Astrocyte of the hippocampus (primary cell): ENCODE measurements at regions not wholly inside any gene's neighbourhood (a gene's known extent, or its start where the extent isn't known, plus 50 kb on each side); places are given as distances from the start of the nearest gene placed in this dataset.

Experiments used
- DNase-seq: peaks from one replicate; pipeline ENCODE4 v3.0.0; 2011; ENCODE audit warnings: low read depth, low spot score

DNA sequence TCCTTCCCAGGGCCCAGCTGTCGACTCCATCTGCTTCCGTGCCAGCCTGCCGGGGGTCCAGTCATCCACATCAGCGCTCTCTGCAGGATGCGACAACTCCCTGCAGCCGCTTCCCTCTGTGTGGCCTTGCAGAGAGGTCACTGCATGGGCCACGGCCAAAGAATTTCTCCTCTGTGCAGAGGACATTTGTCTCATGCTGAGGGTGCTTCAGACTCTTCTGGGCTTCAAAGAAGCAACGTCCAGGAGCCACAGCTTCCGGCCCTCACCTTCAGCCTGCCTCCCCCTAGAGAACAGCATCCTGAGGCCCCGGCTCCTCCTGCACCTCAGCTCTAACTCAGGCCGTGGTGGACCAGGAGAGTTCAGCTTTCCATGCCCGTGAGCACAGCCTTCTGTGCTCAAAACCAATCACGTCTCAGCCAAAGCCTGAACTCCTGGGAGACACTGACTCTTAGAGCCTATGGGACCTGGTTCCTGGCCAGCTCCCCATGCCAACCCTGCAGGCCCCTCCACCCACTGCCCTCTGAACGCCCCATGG is 258.9 kb downstream of the BRD1 start:
- DNase-seq = no peak

DNA sequence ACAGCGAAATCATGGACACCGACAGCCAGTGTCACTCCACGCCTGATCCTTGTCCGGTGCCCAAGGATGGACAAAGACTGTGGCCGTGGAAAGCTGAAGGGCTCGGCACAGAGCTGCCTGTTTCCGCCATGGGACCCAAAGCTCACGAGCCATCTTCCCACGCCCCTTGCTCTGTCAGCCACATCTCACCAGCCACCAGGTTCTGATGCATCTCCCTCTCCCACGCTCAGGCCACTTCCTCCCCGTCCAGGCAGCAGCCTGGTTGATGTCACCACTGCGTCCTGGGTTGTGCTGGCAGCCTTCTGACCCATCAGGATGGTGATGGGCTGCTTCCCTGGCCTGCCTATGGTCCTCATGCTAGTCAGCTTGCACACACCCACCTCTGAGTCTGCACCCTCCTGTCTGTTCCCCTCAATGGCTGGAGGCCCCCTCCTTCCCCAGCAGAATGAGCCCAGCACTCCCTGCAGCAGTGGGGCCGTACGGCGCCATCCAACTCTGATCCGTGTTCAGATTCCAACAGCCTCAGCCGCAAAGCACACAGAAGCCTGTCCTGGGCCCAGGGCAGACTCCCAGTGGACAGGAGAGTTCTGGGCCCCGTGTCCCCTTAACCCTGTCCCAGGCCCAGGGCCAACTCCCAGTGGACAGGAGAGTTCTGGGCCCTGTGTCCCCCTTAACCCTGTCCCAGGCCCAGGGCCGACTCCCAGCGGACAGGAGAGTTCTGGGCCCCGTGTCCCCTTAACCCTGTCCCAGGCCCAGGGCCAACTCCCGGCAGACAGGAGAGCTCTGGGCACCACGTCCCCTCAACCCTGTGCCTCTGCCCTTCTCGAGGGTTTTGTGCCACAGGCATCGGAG is 259.5 kb downstream of the BRD1 start:
- DNase-seq = no peak

DNA sequence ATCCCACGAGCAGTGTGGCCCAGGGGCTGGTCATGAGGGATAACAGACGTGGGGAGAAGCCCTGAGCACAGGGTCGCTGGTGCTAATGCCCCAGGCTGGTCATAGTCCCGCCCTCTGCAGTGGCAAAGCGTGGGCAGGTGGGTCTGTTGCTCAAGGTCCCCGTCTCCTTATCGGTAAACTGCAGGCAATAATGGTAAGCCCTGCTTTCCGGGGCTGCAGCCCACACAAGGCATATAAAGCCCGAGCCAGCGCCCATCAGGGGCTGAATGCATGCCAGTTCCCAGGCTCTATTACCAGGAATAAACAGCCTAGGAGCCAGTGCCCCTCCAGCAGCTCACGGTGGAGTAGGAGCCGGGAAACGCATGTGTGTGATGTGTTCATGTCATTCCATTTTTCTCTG is 261.0 kb downstream of the BRD1 start:
- no peak for DNase-seq

DNA sequence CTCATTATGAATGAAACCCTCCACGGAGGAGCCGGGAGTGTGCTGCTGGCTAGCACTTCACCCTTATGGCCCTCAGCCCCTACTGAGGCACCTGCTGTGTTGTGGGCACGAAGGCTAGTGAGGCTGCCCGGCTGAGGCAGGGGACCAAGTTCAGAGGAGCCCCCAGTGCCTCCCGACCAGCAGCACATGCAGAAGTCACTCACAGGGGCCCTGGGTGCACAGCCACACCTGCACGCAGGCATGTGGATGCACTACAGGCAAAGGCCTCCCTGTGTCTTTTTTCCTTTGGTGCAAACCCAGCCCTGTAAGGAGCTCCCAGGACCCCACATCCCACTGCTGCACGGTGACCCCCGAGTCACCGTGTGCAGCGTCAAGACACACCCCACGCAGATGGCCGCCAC is 261.5 kb downstream of the BRD1 start:
- no peak for DNase-seq

DNA sequence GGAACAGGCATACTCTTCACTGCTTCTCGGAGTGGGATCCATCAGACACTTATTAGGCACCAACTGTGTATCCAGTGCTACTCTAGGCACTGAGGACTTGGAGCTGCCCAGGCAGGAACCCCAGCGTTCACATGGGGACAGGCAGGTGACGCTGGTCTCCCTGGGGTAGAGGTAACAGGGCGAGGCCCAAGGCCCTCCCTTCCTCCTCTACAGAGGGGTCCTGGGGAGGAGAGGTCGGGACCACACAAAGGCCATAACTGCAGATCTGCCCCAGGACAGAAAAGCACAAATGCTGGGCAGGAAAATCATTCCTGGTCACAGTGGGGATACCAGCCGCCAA is 262.2 kb downstream of the BRD1 start:
- no peak for DNase-seq

DNA sequence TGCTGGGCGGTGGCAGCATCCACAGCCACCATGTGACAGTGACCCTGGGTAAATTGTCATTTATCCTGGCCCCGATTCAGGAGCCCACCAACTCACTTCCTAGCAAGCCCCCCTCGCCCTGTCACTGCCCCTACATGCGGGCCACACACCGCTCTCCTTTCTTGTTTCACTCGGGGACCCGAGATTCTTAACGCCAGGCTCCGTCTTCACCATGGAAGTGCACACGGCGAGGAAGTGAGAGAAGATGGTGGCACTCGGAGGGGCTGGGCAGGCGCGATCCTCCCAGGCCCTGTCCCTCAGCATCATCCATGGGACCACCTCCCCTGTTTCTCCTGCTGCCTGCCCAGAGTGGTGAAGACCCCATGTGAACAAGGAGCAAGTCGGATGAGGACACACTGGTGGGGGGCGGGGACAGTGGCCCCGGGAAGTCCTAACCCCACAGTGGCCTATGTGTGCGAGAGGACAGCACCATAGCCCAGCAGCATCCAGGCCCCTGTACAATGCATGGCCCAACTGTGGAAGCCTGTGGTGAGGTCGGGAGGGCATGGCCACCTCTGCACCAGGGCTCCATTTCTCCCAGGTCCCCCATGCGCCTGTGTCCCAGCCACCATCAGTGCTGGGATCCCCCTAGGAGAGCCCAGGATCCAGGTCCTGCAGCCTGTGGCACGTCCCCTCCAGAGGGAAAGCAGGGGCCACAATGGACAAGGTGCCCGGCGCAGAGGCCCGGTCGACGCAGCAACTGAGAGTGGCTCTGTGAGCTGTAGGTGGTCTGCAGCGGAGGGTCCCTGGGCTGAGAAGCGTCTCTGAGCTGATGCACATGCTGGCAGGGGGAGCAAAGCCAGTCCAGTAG is 262.8 kb downstream of the BRD1 start:
- no peak for DNase-seq

DNA sequence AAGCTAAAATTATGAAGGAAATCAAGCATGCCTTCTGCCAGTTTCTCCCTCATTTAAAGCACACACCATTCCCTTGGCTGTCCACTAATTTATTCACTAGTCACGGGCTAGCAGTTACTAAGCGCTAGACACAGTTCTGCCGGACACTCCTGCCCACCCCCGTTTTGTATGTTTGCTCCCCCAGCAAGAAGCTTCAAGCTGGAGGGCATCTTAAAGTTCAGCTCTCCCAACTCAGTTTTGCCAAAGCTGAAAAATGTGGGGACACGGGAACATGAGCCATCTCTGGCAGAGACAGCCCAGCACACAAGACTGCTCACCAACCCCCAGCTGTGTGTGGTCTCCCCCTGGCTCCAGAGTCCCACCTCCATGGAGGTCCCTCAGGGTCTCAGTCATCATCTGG is 263.6 kb downstream of the BRD1 start:
- DNase-seq = no peak

DNA sequence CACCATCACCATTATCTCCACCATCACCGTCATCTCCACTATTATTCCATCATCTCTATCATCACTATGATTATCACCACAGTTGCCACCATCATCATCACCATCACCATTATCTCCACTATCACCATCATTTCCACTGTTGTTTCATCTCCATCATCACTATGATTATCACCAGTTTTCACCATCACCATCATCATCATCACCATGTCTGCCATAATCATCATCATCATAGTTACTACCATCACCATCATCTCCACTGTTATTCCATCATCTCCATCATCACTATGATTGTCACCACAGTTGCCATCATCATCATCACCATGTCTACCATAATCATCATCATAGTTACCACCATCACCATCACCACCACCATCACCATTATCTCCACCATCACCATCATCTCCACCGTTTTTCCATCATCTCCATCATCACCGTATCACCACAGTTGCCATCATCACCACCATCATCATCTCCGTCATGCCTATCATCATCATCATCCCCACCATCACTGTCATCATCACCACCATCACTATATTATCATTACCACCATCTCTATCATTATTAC is 264.9 kb downstream of the BRD1 start:
- DNase-seq = no peak

DNA sequence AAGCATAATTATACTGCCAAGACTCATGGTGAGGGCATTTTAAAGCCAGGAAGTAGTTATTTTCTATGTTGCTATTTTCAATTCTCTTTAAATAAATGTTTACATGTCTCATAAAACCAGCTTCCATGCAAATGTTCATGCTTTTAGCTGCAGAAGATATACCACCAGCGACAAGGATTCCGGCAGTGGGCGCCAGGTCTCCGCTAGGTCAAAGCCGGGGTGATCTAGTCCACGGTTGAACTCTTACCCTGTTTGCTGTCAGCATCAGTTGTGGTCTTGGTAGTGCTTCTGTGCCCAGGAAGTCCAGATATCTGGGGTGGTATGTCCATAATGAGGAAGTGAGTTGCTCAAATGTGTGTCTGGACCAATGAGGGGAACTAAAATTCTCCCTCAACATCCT is 265.7 kb downstream of the BRD1 start:
- DNase-seq = no peak

DNA sequence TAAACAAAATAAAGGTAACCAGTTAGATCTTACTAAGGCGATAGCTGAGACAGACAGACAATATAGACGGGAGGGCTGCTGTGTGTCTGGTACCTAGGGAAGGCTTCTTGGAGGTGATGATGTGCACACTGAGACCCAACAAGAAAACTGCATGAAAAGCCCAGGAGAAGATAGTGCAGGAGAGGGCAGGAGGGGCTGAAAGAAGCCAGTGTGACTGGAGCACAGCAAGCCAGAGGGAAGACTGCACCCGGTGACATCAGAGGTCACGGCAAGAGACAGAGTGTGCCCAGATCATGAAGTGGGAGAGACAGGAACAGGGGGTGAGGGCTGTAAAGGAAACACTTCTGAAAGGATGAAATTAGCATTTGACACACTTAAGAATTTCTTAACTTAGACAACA is 266.3 kb downstream of the BRD1 start:
- DNase-seq = no peak

DNA sequence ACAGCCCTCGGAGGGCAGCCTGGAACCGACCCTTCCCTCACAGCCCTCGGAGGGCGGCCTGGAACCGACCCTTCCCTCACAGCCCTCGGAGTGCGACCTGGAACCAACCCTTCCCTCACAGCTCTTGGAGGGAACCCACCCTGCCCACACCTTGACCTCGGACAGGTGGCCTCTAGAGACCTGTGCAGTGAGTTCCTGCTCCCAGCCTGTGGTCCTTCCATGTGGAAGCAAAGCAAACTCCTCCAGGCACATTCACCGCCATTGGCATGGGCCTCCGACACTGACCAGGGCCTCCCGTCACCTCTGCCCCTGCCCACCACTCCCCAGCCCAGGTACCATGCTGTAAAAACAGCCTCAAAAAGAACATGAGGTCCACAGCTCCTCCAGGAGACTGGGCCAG is 272.1 kb downstream of the BRD1 start:
- no peak for DNase-seq

DNA sequence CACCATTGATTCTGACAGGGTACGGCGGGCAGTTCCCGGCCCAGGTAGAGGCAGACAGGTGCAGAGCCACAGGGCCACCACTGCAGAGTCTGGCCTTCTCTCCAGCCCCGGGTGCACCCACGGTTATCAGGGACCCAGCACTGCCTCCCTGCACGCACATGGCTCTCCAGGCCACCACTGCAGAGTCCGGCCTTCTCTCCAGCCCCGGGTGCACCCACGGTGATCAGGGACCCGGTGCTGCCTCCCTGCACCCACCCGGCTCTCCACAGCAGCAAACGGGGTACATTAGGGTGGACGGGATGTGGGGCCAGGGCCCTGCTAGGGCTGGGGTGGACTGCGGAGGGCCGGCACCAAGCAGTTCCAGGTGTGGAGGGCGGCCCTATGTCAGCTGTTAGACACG is 272.9 kb downstream of the BRD1 start:
- DNase-seq = no peak

DNA sequence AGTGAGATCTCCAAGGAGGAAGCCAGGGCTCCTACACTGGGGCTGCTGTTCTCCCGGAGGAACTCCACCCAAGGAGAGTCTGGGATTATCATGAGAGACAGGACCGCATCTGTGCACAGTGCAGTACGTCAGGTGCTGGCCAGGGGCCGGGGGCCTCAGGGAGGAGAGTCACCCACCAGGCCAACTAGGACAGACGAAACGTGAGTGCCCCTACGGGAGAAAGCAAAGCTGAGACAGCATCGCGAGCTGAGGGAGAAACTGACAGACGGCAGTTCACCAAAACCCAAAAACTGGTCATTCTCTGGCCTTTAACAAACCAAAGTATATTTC is 273.4 kb downstream of the BRD1 start:
- DNase-seq = no peak

DNA sequence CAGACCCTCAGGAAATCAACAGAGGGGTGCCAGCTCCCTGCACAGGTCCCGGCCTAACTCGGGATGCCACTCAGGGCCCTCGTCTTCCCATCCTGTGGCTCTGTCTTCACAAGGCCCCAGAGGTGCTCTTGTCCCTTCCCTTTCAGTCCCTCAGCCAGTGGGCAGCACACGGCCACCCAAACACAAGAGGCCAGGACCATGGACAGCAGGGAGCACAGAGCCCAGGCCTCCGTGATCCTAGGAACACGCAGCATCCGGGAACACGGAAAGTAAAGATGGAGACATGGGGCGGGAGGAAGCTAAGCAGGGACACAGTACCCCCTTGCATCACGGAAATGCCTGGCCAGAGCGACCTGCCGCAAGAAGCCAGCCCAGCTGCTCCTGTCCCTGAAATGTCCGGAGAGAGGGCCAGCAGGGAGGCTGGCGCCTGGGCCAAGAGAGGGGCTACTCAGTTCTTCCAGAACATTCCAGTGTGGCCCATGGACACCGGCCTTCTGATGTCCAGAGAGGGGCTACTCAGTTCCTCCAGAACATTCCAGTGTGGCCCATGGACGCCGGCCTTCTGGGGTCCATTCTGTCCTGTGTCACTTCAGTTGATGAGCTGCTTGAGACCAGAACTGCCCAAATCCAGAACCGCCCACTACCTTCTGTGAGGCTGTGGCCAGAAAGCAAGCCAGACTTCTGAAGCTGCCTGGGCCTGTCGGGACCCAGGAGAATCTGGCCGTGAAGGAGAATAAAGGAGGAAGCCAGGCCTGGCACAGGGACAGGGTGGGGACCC is 274.0 kb downstream of the BRD1 start:
- DNase-seq = no peak

DNA sequence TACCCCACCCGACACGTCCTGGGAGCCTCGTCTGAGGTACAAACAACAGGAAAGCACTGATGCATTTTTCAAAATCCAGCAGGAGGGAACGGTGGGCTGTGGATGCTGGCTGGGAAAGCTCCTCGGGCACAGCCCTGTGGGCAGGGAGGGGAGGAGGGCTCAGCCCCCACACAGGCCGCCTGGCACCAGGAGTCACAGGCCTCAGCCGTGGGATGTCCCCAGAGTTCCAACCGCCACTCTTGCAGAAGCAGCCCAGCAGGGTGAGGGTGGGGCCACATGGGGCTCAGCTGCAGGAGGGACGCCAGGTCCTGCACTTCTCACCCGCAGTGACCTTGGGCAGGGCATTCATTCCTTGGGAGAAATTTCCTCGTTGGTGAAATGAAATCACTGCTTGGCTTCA is 274.6 kb downstream of the BRD1 start:
- DNase-seq = no peak

DNA sequence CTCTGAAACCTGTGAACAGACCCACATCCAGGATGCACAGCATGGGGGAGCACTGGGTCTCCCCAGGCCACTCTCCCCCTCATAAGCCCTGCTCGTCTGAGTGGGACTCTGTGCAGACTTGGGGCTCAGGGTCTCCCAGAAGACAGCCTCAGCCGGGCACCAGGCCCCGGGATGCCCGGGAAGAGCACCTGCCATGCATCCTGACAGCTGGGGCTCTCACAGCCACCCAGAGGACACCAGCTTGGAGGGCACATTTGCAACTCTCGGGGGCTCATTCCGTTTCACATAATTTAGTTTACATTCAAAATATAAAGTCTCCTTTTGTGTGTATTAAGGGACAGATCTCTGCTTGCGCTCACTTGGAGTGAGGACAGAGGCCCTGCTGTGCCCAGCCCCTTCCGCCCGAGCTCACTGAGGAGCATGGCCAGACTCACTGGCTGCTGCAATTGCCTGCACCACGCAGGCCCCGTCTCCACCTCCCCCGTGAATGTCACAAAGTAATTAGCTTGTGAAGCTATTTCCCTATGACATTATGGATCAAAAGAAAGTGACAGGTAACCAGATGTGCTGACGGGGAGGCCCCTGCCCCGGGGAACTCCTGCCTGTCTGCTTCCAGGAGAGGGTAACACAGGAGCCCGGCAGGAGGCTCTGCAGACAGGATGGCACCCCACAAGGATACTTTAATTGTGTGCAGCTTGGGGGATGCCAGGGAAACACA is 275.6 kb downstream of the BRD1 start:
- DNase-seq = no peak

DNA sequence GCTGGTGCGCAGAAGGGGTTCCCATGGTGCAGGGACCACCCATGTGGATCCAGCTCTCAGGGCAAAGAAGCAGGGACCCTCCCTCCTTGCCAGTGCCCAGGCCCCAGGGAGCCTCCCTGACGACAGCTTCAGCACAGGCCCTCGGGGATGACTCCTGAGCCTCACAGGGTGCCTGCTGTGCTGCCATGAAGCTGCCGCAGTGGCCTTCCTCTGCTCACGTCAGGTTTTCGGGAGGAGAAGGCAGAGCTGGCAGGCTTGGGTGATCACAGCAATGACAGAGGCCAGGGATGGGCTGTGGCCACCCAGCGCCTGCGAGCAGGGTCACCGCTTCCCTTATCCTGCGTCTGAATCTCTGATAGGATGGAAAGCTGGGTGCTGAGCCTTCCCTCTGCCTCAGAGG is 276.2 kb downstream of the BRD1 start:
- DNase-seq = no peak

DNA sequence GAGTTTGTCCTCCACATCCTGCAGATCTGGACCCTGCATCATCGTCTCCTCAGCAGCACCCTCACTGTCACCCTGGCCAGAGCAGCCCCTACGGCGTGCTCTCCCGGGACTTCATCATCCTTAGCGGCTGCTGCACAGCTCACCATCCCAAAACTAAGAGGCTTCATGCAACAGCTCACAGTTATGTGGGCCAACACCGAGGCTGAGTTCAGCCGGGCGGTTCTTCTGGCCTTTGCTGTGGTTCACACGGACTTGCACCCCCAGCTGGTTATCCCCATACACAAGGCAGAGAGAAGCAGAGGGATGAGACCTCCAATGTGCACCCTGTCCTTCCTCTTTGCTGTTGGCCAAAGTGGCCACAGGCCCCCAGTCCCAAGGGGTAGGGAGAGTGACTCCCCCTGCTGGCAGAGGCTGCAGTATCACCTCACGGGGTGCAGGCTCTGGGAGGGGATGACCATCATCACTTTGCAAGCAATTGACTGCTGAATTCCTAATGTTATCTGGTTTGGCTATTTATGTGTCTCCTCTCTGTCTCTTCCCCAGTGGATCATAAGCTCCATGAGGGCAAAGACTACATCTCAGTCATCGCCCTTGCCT is 276.8 kb downstream of the BRD1 start:
- no peak for DNase-seq

DNA sequence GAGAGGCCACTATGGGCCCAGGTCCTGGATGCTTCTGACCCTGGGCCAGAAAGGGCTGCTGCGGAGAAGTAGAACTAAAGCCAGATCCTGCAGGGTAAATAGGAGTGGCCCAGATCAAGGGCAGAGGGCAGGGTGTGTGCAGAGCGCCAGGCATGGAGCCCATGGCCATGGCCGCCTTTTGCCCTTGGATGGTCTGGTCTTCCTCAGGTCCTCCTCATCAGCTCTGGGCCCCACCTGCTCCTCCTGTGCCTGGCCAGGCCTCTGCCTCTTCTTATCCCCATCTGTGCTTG is 277.6 kb downstream of the BRD1 start:
- DNase-seq = no peak

DNA sequence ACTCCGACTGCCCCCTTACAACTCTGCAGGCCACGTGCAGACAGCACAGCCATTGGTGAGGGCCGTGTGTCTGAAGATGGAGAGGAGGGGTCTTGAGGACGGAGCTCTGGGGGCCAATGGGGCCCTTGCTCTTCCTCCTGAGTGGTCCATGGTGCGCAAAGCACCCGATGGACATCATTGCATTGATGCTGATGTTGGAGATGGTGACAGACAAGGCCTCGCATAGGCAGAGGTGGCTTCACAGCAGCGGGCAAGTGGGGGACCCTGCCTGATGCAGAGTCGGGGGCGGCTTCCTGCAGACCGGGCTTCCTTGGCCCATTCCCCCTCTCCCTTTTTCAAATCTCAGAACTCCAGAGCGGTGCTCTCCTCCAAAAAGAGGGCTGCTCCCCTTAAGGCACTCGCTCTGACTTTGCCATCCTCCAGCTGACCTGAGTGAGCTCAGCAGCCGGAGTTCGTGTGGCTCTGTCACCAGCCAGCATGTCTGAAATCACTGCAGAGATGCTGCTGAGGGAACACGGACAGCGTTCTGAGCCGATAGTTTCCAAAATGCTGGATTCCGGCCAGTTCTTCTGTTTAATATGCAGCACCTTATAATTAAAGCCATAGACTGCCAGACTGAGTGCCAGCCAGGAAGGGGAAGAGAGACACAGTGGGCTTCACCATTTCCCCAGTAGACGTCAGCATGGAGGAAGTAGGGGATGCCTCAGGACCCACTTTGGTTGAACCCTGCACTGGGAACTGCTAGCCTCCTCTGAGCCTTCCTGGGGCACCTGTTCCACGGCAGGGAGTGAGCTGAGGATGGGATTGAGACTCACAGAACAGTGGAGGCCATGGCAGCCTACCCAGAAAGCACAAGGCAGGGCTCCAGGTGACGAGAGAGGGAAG is 278.2 kb downstream of the BRD1 start:
- no peak for DNase-seq
